Left renal cortex interstitium (tissue), 4 donors: ENCODE measurements at regions not wholly inside any gene's neighbourhood (a gene's known extent, or its start where the extent isn't known, plus 50 kb on each side); places are given as distances from the start of the nearest gene placed in this dataset.
A peak's percentile ranks its signal among the peaks of the same experiment; 100 is the strongest.

ENCODE experiments used
- DNase-seq, 4 donors: peaks; one replicate each; pipeline ENCODE4 v3.0.0-alpha.2; 2013; ENCODE audit warnings: low read depth in 4 of 4, low spot score in 2 of 4, missing footprints in 1 of 4

DNA sequence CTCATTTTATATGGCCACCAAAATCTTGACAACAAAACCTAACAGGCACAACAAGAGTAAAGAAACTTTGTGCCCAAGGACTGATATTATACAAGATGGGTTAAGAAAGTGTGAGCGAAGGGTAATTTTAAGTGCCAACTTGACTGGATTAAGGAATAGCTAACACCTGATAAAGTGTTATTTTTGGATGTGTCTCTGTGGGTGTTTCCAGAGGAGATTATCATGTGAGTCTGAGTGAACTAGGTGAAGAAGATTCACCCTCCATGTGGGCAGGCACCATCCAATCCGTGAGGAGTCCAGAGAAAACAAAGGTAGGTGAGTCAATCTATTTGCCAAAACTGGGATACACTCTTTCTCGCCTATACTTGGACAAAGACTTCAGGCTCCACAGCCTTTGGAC, 461.6 kb downstream of the ETS1 start:
- DNase-seq, result no peak

DNA sequence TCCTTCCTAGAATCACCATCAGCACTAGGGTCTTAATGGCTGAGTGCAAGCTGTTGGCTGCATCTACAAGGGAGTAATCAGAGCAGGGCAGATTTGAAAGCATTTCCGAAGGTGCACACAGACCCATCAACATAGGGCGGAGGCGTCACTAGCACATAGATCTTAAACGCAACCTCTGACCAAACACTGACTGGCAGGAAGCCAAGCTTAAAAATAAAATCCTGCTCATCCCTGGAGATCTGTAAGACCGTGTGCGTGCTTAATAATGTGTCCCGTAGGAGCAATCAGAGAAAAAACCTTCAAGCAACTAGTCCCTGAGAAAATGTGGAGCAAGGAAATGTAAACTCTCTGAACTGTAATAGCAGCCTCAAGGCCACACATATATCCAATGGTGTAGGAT, 470.5 kb downstream of the ETS1 start:
- peak in 3 of 4 donors; percentile 23 to 31 (median 26) for DNase-seq

DNA sequence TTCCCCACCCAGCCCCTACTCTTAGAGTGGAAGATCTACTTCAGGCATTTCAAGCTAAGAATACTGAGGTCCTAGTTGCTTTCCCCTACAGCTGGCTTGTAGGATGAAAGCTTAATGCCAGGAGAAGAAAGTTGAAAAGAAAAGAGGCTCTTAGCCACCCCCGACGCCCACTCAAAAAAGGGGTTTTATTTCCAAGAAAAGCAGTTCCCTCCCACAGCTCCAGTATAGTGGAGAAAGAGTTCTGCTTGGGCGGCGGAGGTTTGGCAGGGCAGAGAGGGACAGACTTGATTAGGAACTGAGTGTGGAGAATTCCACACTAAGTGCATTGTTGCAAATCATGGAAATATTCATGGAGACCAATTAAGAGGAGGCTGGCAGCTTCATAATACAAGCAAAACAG, 470.9 kb downstream of the ETS1 start:
- no peak for DNase-seq

DNA sequence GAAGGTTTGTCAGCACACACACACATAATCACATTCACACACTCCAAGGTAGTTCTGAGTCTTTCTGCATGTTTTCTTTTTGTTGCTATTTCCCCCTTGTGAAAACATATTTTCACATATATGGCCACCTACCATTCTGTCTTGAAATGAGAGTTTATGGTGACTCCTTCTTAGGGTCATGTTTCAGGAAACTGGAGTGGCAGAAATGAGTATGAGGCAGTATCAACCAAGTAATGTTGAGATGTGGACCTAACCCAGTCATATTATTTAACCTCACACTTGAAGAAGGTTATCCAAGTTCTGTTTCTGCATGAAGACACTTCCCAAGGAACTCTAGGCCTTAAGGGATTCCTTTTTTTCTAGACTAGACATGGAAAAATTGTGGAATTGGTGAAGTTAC, 481.4 kb downstream of the ETS1 start:
- no peak for DNase-seq

- no peak for DNase-seq
Observed at GRCh38 chr11:128105511-128105910, 481.8 kb downstream of the ETS1 start.

DNA sequence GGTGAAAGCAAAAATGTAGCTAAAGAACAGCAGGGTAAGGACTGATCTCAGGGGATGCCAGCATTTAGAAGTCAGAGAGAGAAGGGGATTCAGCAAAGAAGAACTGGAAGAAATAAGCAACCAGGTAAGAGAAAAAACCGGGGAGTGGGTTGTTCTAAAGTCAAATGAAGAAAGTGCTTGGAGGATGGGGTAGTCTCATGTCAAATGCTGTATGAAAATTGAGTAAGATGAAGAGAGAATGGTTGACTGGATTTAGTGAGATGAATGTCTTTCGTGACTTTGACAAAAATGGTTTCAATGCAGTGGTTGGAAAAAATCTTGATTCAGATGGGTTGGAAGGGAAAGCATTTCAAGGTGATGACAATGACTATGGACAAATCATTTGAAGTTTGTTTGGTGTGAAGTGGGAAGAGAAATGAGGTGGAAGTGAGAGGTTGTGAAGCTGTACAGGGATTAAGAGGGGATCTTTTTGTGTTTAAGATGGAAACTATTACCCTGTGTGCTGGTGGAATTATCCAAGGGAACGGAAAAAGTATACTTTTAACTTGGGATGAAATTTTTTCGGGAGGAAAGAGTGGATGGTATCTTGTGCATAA, 484.0 kb downstream of the ETS1 start:
- DNase-seq, result no peak

DNA sequence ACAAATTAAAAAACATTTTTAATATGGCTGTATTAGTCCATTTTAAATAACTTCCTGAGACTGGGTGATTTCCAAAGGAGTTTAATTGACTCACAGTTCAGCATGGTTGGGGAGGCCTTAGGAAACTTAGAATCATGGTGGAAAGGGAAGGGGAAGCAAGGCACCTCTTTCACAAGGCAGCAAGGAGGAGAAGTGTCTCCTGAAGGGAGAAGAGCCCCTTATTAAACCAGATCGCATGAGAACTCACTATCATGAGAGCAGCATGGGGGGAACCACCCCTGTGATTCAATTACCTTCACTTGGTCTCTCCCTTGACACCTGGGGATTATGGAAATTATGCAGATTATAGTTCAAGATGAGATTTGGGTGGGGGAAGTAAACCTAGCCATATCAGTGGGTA, 488.6 kb downstream of the ETS1 start:
- DNase-seq, result no peak

- no peak for DNase-seq
Observed at GRCh38 chr11:128095466-128095981, 491.8 kb downstream of the ETS1 start.

- DNase-seq, result no peak
Observed at GRCh38 chr11:128093689-128094088, 493.7 kb downstream of the ETS1 start.

DNA sequence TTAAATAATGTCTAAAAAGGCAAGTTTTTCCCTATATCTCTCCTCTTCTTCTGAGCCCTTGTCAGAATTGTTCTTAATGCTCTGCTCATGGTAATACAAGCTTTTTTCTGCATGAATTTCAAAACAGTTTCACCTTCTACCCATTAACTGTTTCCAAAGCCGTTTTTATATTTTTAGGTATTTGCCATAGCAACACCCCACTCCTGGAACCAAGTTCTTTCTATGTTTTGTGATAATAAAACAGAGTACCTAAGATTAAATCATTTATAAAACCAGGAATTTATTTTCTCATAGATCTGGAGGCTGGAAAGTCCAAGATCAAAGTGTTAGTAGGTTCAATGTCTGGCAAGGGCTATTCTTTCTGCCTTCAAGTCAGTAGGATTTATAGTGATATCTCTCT, 497.4 kb downstream of the ETS1 start:
- DNase-seq, result no peak

DNA sequence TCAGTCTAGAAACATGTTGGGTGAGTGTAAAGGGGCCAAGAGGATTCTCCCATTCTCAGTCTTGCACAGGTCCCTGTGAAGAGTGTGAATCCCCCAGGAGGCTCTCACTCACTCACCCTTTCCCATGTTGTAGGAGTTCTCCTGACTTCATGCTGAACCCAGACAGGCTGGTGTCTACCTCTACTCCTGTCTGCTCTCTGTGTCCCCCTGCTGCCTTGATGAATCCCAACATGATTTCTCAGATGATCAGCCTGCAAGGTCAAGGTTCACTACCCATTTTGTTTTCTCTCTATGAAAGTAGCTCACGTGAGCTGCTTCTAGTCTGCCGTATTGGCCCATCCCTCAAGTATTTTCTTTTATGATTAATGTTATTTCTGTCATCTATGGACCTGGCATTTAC, 500.6 kb downstream of the ETS1 start:
- DNase-seq, result no peak

DNA sequence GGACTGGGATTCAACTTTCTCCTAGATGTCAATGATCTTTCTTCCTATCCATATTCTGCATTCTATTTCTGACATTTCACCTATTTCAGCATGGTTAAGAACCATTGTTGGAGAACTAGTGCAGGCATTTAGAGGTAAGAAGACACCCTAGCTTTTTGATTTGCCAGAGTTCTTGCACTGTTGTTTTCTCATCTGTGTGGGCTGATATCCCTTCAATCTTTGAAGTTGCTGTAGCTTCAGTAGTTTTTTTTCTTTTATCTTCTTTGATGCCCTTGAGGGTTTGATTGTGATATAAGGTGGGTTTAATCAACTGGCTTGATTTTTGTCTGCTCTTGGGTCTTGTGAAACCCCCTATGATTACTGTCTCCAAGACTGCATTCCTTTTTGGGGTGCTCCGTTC, 502.1 kb downstream of the ETS1 start:
- DNase-seq, result no peak

DNA sequence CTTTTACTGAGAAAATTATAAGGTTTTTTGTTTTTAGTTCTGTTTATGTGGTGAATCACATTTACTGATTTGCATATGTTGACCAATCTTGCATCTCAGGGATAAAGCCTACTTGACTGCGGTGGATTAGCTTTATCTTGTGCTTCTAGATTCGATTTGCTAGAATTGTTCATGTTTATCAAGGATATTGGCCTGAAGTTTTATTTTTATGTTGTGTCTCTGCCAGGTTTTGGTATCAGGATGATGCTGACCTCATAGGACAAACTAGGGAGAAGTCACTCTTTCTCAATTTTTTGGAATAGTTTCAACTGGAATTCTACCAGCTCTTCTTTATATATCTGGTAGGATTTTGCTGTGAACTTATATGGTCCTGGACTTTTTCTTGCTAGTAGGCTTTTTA, 504.8 kb downstream of the ETS1 start:
- no peak for DNase-seq

- no peak for DNase-seq
Observed at GRCh38 chr11:128069665-128070064, 517.7 kb downstream of the ETS1 start.

GRCh38 chr11:128067780-128068179, 519.6 kb downstream of the ETS1 start:
- no peak for DNase-seq

GRCh38 chr11:128066399-128066798, 521.0 kb downstream of the ETS1 start:
- no peak for DNase-seq

GRCh38 chr11:128061281-128061871, 526.0 kb downstream of the ETS1 start:
- peak; percentile 46 to 69 (median 66) for DNase-seq

DNA sequence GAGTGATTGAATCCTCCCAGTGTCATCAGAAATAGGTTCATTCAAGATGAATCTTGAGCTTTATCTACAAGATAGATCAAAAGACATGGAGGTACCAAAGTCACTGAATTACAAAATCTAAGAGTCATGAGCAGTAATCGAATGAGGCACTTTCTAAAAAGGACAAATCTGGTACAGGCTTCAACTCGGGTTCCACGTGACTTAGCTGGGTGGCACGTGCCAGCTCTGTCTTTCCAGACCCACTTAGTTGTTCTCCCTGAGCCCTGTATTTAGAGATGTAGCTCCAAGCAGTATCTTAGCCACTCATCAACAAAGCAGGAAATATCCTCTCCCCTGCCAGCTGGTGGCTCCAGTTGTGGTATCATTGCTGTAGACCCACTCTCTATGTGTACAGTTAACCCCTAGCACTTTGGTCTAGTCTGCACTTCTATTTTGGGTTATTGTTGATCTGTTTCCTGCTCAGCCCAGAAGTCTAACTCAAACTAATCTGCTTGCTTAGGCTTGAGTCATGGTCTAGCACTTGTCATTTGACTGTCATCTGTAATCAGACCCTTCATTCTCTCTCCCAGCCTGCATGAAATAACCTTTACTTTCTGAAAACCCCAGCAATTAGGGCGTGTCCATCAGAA, 528.7 kb downstream of the ETS1 start:
- no peak for DNase-seq

- DNase-seq, result no peak
Observed at GRCh38 chr11:128057786-128058395, 529.5 kb downstream of the ETS1 start.

- no peak for DNase-seq
Observed at GRCh38 chr11:128055576-128056217, 531.7 kb downstream of the ETS1 start.
